SK-N-DZ (cell line): ENCODE measurements at regions not wholly inside any gene's neighbourhood (a gene's known extent, or its start where the extent isn't known, plus 50 kb on each side); places are given as distances from the start of the nearest gene placed in this dataset.

ENCODE experiments used
- DNase-seq: peaks from one replicate; pipeline ENCODE4 v3.0.0-alpha.2; 2015; ENCODE audit warnings: low spot score

DNA sequence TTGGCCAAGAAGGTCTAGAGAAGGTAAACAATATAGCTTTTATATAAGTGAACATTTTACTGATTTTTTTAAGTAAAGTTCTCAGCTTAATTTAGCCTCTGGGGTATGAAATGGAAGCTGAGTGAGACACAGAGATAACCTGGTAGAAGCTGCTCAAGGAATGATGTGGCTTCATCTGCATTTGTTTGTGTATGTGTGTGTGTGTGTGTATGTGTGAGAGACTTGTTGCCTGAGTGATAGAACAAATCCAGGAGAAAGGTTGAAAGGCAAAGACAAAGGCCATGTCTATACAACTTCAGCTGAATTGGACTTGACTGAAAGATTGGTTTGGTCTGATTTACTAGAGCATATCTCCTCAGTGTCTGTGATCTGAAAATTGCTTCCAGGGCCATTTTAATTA is 63.6 kb downstream of the PCDH7 start:
- DNase-seq, result peak; percentile 6

DNA sequence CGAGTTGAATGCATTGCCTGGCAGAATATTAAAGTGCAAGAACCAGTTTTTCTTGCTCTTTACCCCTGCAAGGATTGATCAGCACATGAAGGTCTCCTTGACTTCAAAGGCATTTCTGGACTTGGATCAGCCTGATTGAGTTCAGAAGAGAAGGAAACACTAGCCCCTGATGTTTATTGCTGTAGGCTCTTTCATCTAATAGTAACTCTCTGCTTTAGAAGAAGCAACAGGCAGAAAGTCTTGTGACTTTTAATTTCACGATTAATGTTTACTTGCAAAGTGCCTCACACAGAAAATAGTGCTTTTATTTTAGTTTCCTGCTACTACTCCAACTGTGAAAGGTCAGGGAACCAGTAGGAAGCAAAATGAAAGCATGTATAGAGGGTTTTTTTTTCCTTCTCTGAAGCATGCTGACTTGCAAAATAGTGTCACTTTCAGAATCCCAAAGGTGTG is 69.1 kb downstream of the PCDH7 start:
- no peak for DNase-seq

DNA sequence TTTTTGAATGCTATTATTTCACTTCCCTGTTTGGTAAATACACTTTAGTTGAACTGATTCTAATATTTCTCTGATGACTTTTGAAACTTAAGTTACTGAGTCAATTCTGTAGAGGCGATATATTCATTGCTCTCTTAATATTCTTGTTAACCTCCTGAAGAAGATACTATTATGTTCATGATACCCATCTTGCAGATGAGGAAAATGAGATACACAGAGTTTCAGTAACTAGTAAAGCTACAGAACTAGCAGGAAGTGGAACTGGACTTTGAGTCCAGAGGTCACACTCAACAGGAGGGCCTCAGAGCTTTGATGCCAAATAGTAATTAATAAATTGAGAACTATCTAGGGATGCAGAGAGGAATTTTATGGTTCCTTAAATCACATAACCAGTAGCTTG is 70.0 kb downstream of the PCDH7 start:
- DNase-seq, result no peak

DNA sequence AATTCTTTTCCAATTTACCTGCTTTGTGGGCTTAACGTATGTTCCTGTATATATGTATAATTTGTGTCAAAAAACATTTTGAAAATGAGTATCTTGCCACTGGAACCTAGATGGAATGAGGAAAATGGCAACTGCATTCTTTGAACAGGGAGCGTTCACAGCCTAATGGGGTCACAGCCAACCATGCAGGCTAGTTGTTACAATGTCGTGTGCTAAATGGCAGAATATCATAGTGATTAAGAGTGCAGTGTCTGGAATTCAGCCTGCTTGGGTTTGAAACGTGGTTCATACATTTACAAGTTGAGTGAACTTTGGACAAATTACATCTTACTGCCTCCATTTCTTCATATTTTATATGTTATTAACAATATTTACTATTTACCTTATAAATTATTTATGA is 70.8 kb downstream of the PCDH7 start:
- DNase-seq, result no peak

DNA sequence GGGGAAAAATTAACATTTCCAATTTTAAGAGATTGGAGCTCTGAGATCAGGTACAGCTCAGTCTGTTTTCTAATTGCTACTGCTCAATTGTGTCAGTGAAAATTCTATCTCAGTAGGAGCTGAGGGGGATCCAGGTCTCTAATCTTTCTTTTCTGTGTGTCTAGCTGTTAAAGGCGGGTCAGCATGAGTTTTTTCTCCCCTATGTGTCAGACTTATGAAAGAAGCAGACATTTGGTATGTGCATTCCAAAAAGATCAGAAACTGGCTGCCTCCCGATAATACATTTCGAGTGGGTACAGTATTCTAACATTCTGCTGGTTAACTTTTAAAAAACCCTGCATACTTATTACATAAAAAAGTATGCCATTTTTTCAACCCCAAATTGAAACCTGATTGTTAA is 72.4 kb downstream of the PCDH7 start:
- no peak for DNase-seq

DNA sequence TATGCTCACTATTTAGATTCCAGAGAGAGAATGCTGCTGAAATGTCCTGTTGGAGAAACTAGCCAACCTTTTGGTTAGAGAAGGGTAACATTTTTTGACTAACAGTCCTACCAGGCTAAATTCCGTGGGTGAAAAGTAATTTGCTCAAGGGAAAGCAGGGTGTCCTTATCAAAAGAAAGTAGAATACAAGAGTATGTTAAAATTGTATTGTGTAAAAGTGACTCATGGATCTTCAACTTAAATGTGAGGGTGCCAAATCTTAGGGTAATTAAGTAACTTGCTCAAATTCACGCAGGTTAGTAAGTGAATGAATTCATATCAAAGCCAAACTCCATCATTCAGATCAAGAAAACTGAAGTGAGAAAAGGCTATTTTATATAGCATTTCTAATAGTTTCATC is 81.7 kb downstream of the PCDH7 start:
- DNase-seq, result no peak

DNA sequence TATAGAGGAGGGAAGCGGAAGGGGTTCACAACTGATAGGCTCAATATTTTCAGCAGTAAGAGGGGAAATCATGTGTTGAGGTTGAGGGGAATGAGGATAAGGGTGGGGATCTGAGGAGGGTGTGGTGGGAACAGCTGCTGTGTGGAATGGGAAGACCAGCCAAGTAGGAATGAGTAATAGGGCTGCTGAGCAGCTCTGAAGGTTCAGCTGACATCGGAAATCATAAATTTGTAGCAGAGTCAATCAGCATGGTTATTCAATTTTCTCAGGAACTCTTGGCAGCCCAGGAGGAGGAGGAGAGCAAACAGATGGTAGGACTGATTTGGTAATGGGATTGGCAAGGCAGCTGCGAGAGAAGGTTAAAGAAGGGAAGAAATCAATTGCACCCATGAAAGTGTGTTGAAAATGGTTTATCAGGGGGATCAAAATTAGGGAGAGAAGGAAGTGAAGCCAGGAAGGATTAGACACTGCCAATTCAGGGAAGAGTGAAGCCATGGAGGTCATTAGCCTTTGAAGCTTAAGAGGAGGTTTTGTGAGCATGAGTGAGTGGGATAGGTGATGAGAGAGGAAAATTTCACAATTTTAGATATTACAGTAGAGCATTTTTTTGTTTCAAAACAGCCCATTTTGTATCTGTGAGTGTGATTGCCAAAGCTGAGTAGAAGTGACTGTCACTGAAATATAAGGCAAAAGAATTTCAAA is 82.6 kb downstream of the PCDH7 start:
- DNase-seq, result peak; percentile 69

DNA sequence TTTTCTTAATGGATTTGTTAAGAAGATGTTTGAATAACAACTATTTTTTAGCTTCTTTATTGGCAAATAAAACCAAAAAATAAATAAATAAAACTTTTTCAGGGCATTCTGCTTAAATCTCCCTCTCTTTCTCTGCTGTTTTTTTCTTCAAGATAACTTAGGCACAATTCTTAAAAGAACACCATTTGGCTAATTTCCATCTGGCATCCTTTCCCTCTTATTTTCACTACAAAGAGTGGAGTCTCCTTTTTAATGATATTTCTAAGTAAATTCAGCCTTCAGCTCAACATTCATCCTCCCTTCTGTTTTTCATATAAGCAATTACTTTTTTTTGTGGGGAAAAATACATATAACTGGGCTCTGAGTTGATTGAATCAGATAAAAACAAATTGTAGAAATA is 88.1 kb downstream of the PCDH7 start:
- DNase-seq, result no peak

DNA sequence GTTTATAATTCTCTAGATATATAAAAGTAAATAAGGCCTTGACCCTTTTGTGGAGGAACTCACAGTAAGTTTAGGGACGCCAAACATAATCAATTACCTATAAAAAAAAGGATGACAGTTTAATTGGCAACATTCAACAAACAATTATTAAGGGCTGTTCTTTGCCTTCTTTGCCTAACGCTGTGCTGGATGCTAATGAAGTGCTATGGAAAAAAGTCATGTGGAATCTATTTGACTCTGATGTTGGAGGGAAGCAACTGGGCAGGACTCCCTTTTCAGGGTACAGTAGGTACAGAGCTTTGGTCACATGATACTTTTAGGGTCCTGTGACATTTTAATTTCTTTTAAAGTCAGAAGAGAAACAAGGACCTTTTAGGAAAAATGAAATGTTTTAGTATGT is 91.1 kb downstream of the PCDH7 start:
- DNase-seq, result no peak

DNA sequence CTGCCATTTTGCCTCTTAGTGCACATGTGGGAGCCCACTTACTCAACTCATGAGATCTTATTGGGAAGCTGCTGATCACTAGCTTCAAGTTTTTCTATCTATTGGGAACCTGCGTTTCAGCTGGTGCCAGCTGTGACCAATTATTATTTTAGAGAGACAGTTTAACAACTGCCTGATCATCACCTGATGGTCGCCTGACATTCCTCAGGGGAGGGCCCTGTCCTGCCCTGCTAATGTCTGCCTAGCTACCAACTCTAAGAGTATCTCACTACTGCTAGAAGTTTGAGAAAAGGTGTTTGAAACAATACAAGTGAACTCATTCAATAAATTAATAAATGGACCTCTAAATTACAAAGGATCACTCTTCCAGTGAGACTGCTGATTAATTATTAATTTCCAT is 95.5 kb downstream of the PCDH7 start:
- DNase-seq, result no peak

DNA sequence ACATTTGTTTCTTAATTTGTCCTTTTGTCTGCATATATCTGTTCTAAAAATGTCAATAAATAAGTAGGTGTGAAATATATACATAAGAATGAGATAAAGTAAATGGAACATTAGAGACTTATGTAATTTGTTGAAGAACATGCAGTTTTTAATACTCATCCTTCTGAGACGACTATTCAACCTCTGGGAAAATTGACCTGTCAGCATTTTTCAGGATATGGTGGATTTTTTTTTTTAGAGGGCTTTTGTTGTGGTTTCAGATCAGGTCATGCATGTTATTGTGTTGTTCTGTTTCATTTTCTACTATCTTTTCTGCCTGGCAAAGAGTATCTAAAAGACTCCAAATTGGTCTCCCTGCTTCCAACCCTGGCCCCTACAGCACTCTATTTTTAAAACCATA is 97.3 kb downstream of the PCDH7 start:
- no peak for DNase-seq

DNA sequence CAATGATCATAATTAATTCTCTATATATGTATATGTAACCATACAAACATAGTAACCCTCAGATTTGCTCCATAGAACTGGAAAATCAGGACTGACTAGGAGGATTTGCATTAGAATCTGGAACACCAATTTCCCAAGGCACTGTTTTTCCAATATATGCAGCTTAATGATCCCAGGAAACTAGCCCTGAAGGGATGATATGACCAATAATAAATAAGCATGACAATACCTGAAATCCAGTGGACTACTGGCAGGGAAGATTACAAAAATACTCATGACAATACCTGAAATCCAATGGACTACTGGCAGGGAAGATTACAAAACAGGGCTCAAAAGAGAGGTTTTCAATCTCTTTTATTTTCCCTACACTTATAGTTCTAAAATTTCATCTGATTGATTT is 98.4 kb downstream of the PCDH7 start:
- DNase-seq, result no peak

DNA sequence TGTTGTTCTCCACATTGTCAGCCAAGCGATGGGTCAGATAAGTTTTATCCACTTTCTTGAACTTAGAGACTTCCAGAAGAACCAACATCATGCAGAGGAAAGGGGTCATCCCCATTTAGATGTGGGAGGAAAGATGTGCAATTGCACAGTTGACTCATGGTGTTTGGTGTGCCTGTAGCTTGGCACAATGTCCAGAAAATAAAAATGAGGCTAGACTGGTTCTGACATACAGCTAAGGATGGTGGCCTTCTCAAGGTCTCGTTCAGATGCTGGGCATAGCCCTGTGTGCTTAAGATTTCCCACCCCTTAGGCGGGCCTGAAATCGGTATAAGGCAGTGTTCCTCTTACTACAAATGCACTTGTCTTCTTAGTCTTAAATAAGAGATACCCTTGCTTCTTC is 101.1 kb downstream of the PCDH7 start:
- DNase-seq, result no peak

DNA sequence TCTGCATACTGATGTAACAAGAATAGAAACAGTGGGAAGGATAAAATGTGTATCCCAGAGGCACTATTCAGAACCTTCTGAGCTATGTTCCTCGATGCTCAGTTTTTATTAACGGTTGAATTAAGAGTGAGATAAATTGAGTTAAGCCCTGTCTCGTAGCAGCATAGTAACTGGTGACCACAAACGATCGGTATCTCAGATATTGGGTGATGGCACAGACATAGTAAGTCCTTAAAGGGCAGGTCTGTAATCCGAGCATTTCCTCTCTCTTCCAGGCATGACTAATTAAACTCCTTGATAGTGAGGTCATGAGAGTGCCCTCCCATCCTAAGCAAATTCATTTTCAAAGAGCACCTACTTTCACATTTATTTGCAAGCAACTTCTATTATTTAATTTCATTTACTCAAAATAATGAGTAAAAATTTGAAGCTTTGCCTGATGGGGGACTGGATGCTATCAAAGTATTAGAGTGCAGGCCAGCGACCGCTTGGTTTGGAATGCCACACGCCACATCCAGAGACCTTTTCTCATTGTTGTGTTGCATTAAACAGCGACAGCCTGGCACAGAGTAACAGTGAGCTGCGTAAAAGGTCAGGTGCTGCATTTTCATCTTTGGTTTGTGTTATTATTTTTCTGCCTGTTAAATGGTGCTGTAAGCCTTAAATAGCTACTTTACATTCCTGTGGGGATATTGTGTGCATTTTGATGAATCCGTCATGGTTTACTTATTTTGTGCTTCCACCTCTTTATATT is 101.9 kb downstream of the PCDH7 start:
- peak; percentile 40 for DNase-seq

DNA sequence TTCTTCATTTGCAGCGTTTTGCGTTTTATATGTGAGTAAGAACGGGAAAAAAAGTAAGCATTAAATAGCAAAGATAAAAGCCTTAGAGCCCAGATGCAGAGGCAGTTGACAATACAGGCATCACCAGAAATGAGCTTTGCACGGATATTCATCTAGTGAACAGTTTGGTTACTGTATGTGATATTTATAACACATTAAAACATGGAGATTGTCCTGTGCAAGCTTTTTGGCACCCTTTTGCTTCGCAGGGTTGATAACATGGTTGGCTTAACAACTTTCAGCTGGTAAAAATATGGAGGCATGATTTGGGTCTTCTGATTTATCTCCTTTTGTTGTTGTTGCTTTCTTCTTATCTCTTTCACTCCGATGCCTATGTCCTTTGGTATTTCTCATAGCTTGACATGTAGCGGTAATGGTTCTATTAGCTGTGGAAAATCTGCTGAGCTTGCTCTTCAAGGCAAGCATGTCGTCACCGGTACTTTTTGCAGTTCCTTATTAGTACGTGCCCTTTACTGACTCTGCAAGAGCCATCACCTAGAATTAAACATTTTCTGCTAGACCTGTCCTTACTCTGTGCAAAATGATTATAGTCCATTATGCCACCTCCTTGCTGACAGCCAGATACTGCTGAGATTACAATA is 102.9 kb downstream of the PCDH7 start:
- no peak for DNase-seq

DNA sequence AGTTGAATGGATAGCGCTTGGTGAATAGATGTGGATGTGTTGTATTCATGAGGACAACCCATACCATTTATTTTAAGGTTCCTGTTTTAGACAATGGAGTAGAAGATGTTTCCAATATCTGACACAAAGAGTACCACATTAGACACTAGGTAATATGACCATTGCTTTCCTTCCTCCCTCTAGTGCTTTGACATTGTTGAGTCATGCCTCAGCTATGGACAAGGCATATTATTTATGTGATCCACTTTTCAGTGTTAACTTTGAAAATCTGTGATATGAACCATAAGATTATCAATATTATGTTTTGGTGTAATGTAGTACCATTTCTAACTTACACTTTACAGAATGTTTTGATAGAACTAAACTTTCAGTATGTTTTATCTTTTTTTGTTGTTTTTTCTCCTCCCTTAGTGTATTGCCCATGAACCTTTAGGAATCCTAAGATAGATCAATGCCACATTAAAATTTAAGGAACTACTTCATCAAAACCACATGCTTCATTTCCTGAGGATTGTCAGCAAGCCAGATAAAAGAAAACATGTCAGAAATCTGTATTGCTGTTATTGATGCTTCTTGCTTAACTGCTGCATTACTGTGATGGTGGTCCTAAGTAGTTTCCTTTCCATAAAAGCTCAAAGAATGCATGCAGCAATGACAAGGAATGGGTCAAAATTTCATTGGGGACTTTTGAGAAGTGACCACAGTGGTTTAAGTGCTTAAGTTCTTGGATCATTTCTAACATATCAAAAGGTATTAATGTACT is 105.0 kb downstream of the PCDH7 start:
- DNase-seq, result no peak

DNA sequence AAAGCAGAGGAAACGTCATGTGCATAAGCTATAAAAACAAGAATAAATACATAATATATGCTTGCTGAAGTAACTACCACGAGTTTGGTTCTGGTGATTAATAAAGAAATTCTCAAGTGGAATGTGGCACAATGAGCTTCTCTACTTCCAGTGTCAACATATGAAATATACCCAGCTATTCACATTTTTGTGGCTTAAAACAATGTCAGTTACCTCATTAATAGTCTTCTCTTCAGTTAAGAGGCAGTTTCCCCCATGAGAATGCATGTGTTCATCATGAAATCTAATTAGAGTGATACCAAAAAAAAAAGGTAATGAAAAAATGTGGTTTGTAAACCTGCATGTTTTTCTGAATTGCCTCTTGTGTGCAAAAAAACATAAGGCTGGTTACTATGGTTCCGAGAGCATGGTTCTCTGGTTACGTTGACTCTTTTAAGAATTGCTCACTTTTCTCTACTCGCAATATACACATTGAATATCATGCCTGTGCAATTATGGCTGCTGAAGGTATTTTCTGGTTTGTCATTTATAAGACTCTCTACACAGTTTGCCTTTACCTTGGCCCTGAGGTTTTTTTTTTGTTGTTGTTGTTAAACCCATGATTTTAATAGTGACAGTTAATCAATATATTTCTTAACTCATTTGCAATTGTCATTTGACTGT is 108.2 kb downstream of the PCDH7 start:
- DNase-seq, result no peak

DNA sequence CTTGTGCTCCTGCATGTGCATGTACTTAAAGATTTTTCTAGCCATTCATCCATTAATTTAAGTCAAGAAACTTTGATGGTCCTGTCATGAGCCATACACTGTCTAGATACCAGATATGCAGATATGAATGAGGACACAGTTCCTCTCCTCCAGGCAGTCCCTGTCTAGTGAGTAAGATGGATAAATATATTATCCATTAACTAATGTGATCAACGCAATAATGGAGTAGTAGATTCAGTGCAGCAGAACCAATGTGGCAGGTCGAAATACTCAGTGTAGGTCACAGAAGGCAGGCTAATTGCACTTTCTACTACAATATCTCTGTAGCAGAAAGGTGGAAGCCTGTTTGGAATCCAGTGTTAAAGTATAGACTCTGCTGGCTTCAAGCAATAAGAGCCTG is 112.5 kb downstream of the PCDH7 start:
- peak; percentile 37 for DNase-seq

DNA sequence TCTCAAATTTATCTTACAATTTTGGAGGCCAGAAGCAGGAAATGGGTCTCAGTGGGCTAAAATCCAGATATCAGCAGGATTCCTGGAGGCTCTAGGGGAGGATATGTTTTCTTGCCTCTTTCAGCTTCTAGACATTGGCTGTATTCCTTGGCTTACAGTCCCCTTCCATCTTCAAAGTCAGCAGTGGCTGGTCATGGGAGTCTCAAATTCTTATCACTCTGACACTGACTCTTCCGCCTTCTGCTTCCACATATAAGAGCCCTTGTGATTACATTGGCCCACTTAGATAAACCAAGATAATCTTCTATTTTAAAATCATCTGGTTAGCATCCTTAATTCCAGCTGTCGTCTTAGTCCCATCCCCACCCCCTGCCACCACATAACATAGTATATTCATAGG is 113.0 kb downstream of the PCDH7 start:
- peak; percentile 60 for DNase-seq

DNA sequence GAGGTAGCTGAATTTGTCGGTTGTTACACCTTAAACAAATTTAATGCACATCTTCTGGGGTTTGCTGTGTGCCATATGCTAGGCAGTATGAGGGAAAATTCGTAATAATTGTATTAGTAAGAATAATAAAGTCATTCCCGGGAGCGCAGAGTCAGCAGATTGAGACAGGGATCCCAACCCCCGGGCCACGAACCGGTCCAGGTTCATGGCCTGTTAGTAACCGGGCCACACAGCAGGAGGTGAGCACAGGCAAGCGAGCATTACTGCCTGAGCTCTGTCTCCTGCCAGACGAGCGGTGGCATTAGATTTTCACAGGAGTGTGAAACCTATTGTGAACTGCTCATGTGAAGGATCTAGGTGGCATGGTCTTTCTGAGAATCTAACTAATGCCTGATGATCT is 114.9 kb downstream of the PCDH7 start:
- DNase-seq, result no peak

DNA sequence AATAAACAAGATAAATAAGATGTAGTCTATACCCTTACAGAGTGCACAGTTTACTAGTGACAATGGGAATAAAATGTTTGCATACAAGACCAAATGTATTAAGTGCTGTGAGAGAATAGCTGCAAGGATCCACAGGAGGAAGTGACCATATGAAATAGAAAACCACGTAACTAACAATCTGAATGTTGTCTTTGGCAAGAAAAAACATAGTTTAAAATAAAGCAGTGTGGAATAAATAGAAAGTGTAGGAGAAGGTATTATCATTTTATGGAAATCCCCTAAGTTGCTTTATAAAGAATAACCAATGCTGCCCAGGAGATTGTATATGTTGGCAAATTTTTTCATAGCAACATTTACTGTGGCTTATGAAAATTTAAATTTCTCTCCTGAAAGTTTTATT is 116.1 kb downstream of the PCDH7 start:
- DNase-seq, result no peak

DNA sequence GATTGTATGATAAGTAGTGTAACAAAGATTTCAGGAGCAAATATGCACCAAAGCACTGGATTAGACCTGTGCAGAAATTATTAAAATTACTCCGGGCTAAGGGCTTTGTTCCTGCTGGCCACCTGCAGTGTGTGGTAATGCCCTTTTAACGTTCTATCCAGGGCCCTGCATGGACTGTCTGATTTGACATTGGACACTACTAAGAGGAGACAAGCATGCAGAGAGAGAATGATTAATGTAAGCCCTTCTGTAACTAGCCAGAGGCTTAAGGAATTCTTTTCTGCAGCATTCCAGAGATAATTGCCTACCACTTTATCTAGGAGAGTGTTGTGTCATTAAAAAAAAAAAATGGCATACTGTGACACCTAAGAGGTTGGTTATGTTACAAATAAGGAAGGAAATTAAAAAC is 117.0 kb downstream of the PCDH7 start:
- peak; percentile 59 for DNase-seq
